Prostate gland (tissue), 2 donors: ENCODE measurements at regions not wholly inside any gene's neighbourhood (a gene's known extent, or its start where the extent isn't known, plus 50 kb on each side); places are given as distances from the start of the nearest gene placed in this dataset.

Experiments used
- CTCF ChIP-seq, 4 experiments: fragments of 200-600 bp in 2 of 4; fragments of 450-650 bp in 2 of 4; sonication (generic) in 2 of 4; IDR thresholded peaks; 1 replicate in 3 of 4; 2 replicates in 1 of 4; pipeline ENCODE4 v1.5.1; 2016 to 2019; ENCODE audit warnings: antibody characterized with exemption in 4 of 4, mild to moderate bottlenecking in 2 of 4, moderate library complexity in 2 of 4
- POLR2A ChIP-seq: fragments of 450-650 bp; IDR thresholded peaks from one replicate; pipeline ENCODE4 v1.6.1; 2016; ENCODE audit warnings: antibody characterized with exemption, mild to moderate bottlenecking
- POLR2AphosphoS5 ChIP-seq: sonication (generic); formaldehyde crosslinking; IDR thresholded peaks from one replicate; pipeline ENCODE4 v1.6.1; 2017; ENCODE audit warnings: antibody characterized with exemption

- TF ChIP-seq CTCF (IDR thresholded peaks at IDR 0.05) (no peak), POLR2AphosphoS5 (no peak), POLR2A (no peak)
These were observed 1333.7 kb upstream of the DIAPH2 start for GRCh38 chrX:95350774-95351488.
